A549 (cell line): ENCODE measurements at regions not wholly inside any gene's neighbourhood (a gene's known extent, or its start where the extent isn't known, plus 50 kb on each side); places are given as distances from the start of the nearest gene placed in this dataset.

Experiments
- ATAC-seq, 2 experiments: fragments of 200-7000 bp in 1 of 2; fragments of >200 bp in 1 of 2; cut with Nextera tagmentation in 1 of 2; cut with Tn5 transposase in 1 of 2; 3 replicates each; pipeline versions ENCODE4 v1.8.0 to v1.9.1; 2018 to 2020; ENCODE audit warnings: mild to moderate bottlenecking in 1 of 2, moderate library complexity in 1 of 2
- CTCF ChIA-PET: fragments of 300-600 bp; sonication (Branson Sonifier 250); formaldehyde crosslinking; extraction: SDS; loops from one replicate; lab custom pipeline; 2021; ENCODE audit warnings: antibody characterized with exemption, inconsistent platforms; lab: Yijun Ruan, JAX
- POLR2A ChIA-PET: fragments of 350-600 bp; formaldehyde crosslinking; extraction: SDS; loops from one replicate; lab custom pipeline; 2021; ENCODE audit warnings: antibody characterized with exemption, inconsistent platforms; lab: Yijun Ruan, JAX
- DNase-seq, 2 experiments: peaks; one replicate each; pipeline versions ENCODE4 v3.0.0 to v3.0.0-alpha.2; 2011 to 2016; ENCODE audit warnings: low read depth in 1 of 2, low spot score in 1 of 2
- FAIRE-seq: peaks from 2 replicates; lab custom pipeline; 2011; peaks lifted over from hg19 to GRCh38; lab: Jason Lieb, UNC
- H3K27ac ChIP-seq, 2 experiments: fragments of >200 bp; sonication (Bioruptor Twin); formaldehyde crosslinking; 3 replicates each; pipeline ENCODE4 v1.5.1; 2016 to 2017
- H3K4me1 ChIP-seq: fragments of >200 bp; sonication (Bioruptor Twin); formaldehyde crosslinking; 3 replicates; pipeline ENCODE4 v1.6.1; 2016
- H3K4me2 ChIP-seq: fragments of >200 bp; sonication (Bioruptor Twin); formaldehyde crosslinking; 3 replicates; pipeline ENCODE4 v1.6.1; 2016
- H3K4me3 ChIP-seq: fragments of >200 bp; sonication (Bioruptor Twin); formaldehyde crosslinking; 3 replicates; pipeline ENCODE4 v1.5.1; 2016
- H3K9me3 ChIP-seq: fragments of >200 bp; sonication (Bioruptor Twin); formaldehyde crosslinking; 3 replicates; pipeline ENCODE4 v1.6.1; 2016
- CBX8 ChIP-seq: fragments of 200-600 bp; sonication (generic); IDR thresholded peaks from 2 replicates; pipeline ENCODE4 v1.6.1; 2016
- E2F6 ChIP-seq: IDR thresholded peaks from 2 replicates; pipeline ENCODE4 v1.6.1; 2012; ENCODE audit warnings: low read depth, borderline replicate concordance
- EHMT2 ChIP-seq: fragments of 200-600 bp; sonication (generic); IDR thresholded peaks from 2 replicates; pipeline ENCODE4 v1.6.1; 2016; ENCODE audit warnings: antibody characterized with exemption, low read depth, mild to moderate bottlenecking, moderate library complexity
- ELK1 ChIP-seq: fragments of 150-350 bp; IDR thresholded peaks from 2 replicates; pipeline ENCODE4 v1.6.1; 2014; ENCODE audit warnings: low read depth, mild to moderate bottlenecking, low read length
- EP300 ChIP-seq, 2 experiments: fragments of >200 bp; sonication (Bioruptor Twin); formaldehyde crosslinking; IDR thresholded peaks; 2 replicates in 1 of 2; 3 replicates in 1 of 2; pipeline ENCODE4 v1.6.1; 2016 to 2017
- FOSB ChIP-seq: fragments of 250-450 bp; sonication (Bioruptor Pico); IDR thresholded peaks from 2 replicates; pipeline ENCODE4 v1.5.0; 2020; ENCODE audit warnings: mild to moderate bottlenecking, moderate library complexity
- FOSL2 ChIP-seq, 2 experiments: fragments of 450-650 bp in 1 of 2; fragments of >200 bp in 1 of 2; sonication (Bioruptor Twin) in 1 of 2; formaldehyde crosslinking; IDR thresholded peaks; 2 replicates each; pipeline versions ENCODE4 v1.5.0 to v1.6.1; 2016 to 2020; ENCODE audit warnings: mild to moderate bottlenecking in 1 of 2, moderate library complexity in 1 of 2
- MAX ChIP-seq: IDR thresholded peaks from 2 replicates; pipeline ENCODE4 v1.6.1; 2012
- NFE2L2 ChIP-seq: fragments of 150-350 bp; conservative IDR thresholded peaks from 2 replicates; pipeline ENCODE4 v1.6.1; 2014; ENCODE audit warnings: low read length
- NR3C1 ChIP-seq: fragments of >200 bp; sonication (Bioruptor Twin); formaldehyde crosslinking; IDR thresholded peaks from 3 replicates; pipeline ENCODE4 v1.6.1; 2017
- POLR2AphosphoS2 ChIP-seq: conservative IDR thresholded peaks from 2 replicates; pipeline ENCODE4 v1.6.1; 2012; ENCODE audit warnings: low read length, improper control_type of control experiment, inconsistent platforms
- RAD21 ChIP-seq, 2 experiments: fragments of >200 bp in 1 of 2; sonication (Bioruptor Twin) in 1 of 2; formaldehyde crosslinking in 1 of 2; IDR thresholded peaks in 1 of 2; conservative IDR thresholded peaks in 1 of 2; 2 replicates in 1 of 2; 3 replicates in 1 of 2; pipeline ENCODE4 v1.6.1; 2012 to 2018; ENCODE audit warnings: inconsistent platforms in 1 of 2
- ZNF302 ChIP-seq: fragments of 250-450 bp; sonication (Bioruptor Pico); IDR thresholded peaks from 2 replicates; pipeline ENCODE4 v1.9.0; 2021; ENCODE audit warnings: inconsistent platforms, mild to moderate bottlenecking, moderate library complexity
- ZSCAN20 ChIP-seq: fragments of 250-450 bp; sonication (Bioruptor Pico); IDR thresholded peaks from 2 replicates; pipeline ENCODE4 v1.8.0; 2022; ENCODE audit warnings: mild to moderate bottlenecking, moderate library complexity
- WGBS: methylation state at CpG from one replicate; pipeline ENCODE4 v1.1.6; 2017; ENCODE audit errors: missing lambda C conversion rate; 5-methylcytosine and 5-hydroxymethylcytosine counted together
- TF ChIP-seq, protein P1 (sequence below): fragments of 200-600 bp; sonication (generic); IDR thresholded peaks from 2 replicates; pipeline ENCODE4 v1.6.1; 2016; ENCODE audit warnings: antibody characterized with exemption, mild to moderate bottlenecking, moderate library complexity
- TF ChIP-seq, protein P2 (sequence below): fragments of >200 bp; sonication (Bioruptor Twin); formaldehyde crosslinking; IDR thresholded peaks from 3 replicates; pipeline ENCODE4 v1.5.1; 2016
- TF ChIP-seq, protein P3 (sequence below): fragments of 250-450 bp; sonication (Bioruptor Pico); IDR thresholded peaks from 2 replicates; pipeline ENCODE4 v1.5.0; 2021; ENCODE audit warnings: mild to moderate bottlenecking, moderate library complexity, borderline replicate concordance

DNA sequence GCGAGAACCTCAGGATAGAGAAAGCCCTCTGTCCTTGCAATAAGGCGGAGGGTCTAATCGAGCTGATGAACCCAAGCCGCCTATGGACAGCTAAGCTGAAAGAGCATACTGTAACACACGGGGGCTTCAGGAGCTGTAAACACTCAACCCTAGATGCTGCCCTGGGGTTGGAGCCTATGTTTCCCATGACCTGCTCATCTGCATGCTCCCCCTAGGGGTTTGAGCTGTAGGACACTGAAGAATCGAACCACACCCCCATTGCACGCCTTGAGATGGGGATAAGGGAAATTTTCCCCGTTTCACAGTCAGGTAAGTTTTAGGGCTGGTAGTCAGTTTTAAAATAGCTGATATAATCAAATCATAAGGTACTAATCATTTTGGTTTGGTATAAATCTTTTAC is 675.6 kb upstream of the CDH8 start:
- TF ChIP-seq, protein P1, sequence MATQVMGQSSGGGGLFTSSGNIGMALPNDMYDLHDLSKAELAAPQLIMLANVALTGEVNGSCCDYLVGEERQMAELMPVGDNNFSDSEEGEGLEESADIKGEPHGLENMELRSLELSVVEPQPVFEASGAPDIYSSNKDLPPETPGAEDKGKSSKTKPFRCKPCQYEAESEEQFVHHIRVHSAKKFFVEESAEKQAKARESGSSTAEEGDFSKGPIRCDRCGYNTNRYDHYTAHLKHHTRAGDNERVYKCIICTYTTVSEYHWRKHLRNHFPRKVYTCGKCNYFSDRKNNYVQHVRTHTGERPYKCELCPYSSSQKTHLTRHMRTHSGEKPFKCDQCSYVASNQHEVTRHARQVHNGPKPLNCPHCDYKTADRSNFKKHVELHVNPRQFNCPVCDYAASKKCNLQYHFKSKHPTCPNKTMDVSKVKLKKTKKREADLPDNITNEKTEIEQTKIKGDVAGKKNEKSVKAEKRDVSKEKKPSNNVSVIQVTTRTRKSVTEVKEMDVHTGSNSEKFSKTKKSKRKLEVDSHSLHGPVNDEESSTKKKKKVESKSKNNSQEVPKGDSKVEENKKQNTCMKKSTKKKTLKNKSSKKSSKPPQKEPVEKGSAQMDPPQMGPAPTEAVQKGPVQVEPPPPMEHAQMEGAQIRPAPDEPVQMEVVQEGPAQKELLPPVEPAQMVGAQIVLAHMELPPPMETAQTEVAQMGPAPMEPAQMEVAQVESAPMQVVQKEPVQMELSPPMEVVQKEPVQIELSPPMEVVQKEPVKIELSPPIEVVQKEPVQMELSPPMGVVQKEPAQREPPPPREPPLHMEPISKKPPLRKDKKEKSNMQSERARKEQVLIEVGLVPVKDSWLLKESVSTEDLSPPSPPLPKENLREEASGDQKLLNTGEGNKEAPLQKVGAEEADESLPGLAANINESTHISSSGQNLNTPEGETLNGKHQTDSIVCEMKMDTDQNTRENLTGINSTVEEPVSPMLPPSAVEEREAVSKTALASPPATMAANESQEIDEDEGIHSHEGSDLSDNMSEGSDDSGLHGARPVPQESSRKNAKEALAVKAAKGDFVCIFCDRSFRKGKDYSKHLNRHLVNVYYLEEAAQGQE, result no peak
- TF ChIP-seq ELK1 (no peak), CBX8 (no peak), FOSL2 (IDR thresholded peaks at IDR 0.05) (no peak), FOSL2 (CRISPR knock-in tag; IDR thresholded peaks at IDR 0.05) (no peak)
- no peak for DNase-seq
- H3K27ac ChIP-seq, result no peak overlapping the region
- no peak overlapping the region for H3K4me3 ChIP-seq
- no peak for FAIRE-seq
- no peak overlapping the region for H3K4me2 ChIP-seq
- POLR2A ChIA-PET, result no interaction called here
- 28% methylated on average over 8 of the region's 8 CpGs for WGBS
- no peaks in the 10 kb centered on the region for H3K4me1 ChIP-seq
- peaks cover 4% of the 10 kb centered on the region; the same call in 2 of the 3 replicates for H3K9me3 ChIP-seq
- CTCF ChIA-PET, result no interaction called here
- ATAC-seq, result no peak

DNA sequence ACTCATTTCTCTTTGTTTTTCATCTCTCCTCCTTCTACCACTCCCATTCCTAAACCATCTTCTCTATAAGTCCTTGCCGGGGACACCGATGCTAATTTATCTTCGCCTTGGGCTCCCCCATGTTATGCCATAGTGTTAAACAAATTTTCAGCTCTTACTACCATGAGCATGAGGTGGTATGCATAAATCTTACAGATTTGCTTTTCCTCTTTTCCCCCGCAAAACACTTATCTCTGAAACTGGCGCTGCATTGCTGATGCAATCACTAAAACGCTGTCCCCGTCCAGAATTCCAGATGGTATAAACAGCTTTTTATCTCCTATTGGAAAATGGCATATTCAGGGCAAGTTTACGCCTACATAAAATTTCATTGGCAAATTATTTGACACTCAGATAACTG is 673.6 kb upstream of the CDH8 start:
- Histone ChIP-seq H3K9me3 (peaks cover 4% of the 10 kb centered on the region; the same call in 2 of the 3 replicates), H3K4me3 (no peak overlapping the region), H3K4me2 (no peak overlapping the region), H3K4me1 (no peaks in the 10 kb centered on the region), H3K27ac (no peak overlapping the region)
- DNase-seq (no peak), FAIRE-seq (no peak), ATAC-seq (no peak)
- no peak for TF ChIP-seq ELK1
- TF ChIP-seq, protein P2, sequence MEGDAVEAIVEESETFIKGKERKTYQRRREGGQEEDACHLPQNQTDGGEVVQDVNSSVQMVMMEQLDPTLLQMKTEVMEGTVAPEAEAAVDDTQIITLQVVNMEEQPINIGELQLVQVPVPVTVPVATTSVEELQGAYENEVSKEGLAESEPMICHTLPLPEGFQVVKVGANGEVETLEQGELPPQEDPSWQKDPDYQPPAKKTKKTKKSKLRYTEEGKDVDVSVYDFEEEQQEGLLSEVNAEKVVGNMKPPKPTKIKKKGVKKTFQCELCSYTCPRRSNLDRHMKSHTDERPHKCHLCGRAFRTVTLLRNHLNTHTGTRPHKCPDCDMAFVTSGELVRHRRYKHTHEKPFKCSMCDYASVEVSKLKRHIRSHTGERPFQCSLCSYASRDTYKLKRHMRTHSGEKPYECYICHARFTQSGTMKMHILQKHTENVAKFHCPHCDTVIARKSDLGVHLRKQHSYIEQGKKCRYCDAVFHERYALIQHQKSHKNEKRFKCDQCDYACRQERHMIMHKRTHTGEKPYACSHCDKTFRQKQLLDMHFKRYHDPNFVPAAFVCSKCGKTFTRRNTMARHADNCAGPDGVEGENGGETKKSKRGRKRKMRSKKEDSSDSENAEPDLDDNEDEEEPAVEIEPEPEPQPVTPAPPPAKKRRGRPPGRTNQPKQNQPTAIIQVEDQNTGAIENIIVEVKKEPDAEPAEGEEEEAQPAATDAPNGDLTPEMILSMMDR, result no peak
- 16% methylated on average over 8 of the region's 8 CpGs for WGBS
- CTCF ChIA-PET, result no interaction called here
- POLR2A ChIA-PET, result no interaction called here

GRCh38 chr16:62701426-62701825 is 665.2 kb upstream of the CDH8 start:
- ChIA-PET CTCF (no interaction called here), POLR2A (no interaction called here)
- no peak for ATAC-seq
- H3K9me3 ChIP-seq, result no peaks in the 10 kb centered on the region
- H3K4me2 ChIP-seq, result no peak overlapping the region
- DNase-seq, result no peak
- H3K4me1 ChIP-seq, result no peaks in the 10 kb centered on the region
- TF ChIP-seq ZNF302 (no peak), EHMT2 (no peak)
- no peak for FAIRE-seq
- 0% methylated on average over 3 of the region's 3 CpGs for WGBS
- H3K27ac ChIP-seq, result no peak overlapping the region
- H3K4me3 ChIP-seq, result no peak overlapping the region

- ChIA-PET CTCF (no interaction called here), POLR2A (no interaction called here)
- Histone ChIP-seq H3K27ac (no peak overlapping the region), H3K4me2 (no peak overlapping the region), H3K9me3 (no peaks in the 10 kb centered on the region; the same call in 2 of the 3 replicates), H3K4me1 (no peaks in the 10 kb centered on the region), H3K4me3 (no peak overlapping the region)
- DNase-seq (no peak), FAIRE-seq (no peak), ATAC-seq (no peak)
- under 1% methylated on average over 5 of the region's 5 CpGs for WGBS
- TF ChIP-seq, protein P3, sequence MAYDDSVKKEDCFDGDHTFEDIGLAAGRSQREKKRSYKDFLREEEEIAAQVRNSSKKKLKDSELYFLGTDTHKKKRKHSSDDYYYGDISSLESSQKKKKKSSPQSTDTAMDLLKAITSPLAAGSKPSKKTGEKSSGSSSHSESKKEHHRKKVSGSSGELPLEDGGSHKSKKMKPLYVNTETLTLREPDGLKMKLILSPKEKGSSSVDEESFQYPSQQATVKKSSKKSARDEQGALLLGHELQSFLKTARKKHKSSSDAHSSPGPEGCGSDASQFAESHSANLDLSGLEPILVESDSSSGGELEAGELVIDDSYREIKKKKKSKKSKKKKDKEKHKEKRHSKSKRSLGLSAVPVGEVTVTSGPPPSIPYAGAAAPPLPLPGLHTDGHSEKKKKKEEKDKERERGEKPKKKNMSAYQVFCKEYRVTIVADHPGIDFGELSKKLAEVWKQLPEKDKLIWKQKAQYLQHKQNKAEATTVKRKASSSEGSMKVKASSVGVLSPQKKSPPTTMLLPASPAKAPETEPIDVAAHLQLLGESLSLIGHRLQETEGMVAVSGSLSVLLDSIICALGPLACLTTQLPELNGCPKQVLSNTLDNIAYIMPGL (CRISPR knock-in tag), result no peak
- TF ChIP-seq ZSCAN20 (CRISPR knock-in tag) (no peak), FOSB (CRISPR knock-in tag) (no peak), NFE2L2 (no peak), E2F6 (no peak), EP300 (IDR thresholded peaks at IDR 0.05) (no peak), RAD21 (conservative IDR thresholded peaks at IDR 0.05 in 1 of 2, IDR thresholded peaks at IDR 0.05 in 1 of 2) (no peak), NR3C1 (no peak), MAX (no peak), POLR2AphosphoS2 (no peak)
These were observed 664.4 kb upstream of the CDH8 start for GRCh38 chr16:62700426-62701294.
